ENCODE measurements at regions not wholly inside any gene's neighbourhood (a gene's known extent, or its start where the extent isn't known, plus 50 kb on each side); places are given as distances from the start of the nearest gene placed in this dataset.

DNA sequence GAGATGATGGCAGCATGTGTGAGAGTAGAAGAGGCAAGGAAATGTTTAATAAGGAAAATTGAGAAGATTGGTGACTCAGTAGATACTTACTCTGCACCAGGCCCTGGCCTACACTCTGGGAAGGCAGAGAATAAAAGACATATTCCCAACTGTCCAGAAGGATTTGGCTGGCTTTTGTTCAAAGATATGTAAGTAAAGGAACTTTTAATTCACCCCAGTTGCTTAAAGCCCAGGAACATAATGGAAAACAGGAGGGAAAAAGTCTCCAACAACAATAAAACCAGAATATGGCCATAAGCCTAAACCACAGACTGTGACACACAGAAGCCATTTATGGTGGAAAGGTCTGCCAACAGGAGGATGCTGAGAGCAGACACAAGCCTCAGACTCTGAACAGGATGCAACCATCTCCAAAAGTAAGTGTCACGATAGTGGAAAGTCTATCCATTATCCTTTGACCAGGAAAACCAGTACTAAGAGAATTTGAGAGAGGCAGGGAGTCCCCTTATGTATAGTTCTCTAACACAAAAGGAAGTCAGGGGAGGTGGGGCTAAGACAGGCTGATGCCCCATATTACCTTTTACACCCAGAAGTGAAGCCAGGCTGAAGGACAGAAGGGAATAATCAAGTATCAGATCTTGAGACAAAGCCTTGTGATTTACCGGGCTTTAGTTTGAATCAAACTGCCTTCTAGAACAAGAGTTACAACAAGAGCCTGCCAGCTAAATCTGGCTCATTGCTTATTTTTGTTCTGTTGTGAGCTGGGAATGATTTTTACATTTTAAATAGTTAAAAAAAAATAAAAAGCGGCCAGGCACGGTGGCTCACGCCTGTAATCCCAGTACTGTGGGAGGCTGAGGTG is 169.5 kb upstream of the STARD13 start:
- no peak for DNase-seq (ENCODE audit: extremely low spot score)
- TF ChIP-seq, protein P1, sequence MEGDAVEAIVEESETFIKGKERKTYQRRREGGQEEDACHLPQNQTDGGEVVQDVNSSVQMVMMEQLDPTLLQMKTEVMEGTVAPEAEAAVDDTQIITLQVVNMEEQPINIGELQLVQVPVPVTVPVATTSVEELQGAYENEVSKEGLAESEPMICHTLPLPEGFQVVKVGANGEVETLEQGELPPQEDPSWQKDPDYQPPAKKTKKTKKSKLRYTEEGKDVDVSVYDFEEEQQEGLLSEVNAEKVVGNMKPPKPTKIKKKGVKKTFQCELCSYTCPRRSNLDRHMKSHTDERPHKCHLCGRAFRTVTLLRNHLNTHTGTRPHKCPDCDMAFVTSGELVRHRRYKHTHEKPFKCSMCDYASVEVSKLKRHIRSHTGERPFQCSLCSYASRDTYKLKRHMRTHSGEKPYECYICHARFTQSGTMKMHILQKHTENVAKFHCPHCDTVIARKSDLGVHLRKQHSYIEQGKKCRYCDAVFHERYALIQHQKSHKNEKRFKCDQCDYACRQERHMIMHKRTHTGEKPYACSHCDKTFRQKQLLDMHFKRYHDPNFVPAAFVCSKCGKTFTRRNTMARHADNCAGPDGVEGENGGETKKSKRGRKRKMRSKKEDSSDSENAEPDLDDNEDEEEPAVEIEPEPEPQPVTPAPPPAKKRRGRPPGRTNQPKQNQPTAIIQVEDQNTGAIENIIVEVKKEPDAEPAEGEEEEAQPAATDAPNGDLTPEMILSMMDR (IDR thresholded peaks at IDR 0.05; ENCODE audit: control extremely low read depth, extremely low read depth, low read depth, missing control alignments): no peak
- CTCF ChIA-PET: interaction anchor here (0.9 kb wide), 1 partner anchor 33 kb away, joined by 3 read pairs; no protein-coding TSS in a partner anchor
- POLR2A ChIA-PET: no interaction called here

DNA sequence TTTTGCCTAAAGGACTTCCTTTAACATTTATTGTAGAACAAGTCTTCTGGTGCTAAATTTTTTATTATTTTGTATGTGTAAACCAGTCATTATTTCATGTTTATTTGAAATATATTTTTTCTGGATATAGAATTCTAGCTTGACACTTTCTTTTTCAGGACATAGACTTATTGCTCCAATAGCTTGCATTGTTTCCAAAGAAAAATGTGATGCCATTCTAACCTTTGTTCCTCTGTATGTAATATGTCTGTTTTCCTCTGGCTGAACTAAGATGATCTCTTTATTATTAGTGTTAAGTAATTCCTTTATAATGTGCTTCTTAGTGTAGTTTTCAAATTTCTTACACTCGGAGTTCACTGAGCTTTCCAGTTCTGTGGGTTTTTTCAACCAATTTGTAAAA is 174.1 kb upstream of the STARD13 start:
- TF ChIP-seq, protein P1 (IDR thresholded peaks at IDR 0.05; ENCODE audit: control extremely low read depth, extremely low read depth, low read depth, missing control alignments): no peak
- DNase-seq (ENCODE audit: extremely low spot score): no peak
- CTCF ChIA-PET: interaction anchor here (2.2 kb wide), 1 partner anchor 12 kb away, joined by 5 read pairs; no protein-coding TSS in a partner anchor
- POLR2A ChIA-PET: no interaction called here

DNA sequence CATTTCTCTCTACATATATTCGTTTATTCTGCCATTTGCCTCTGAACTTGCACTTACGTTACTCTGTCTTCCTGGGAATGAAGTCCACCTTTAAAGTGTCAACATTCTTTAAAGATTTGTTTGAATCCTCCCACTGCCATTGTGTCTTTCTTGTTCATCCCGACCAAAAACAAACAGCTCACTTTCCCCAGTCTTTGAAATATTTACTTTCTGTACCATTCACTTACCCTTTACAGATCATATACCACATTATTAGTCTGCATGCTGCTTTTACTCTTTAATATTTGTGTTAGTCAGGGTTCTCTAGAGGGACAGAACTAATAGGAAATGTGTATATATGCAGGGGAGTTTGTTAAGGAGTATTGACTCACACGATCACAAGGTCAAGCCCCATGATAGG is 176.6 kb upstream of the STARD13 start:
- TF ChIP-seq, protein P1 (IDR thresholded peaks at IDR 0.05; ENCODE audit: control extremely low read depth, extremely low read depth, low read depth, missing control alignments): no peak
- DNase-seq (ENCODE audit: extremely low spot score): no peak
- ChIA-PET CTCF (no interaction called here), POLR2A (no interaction called here)

DNA sequence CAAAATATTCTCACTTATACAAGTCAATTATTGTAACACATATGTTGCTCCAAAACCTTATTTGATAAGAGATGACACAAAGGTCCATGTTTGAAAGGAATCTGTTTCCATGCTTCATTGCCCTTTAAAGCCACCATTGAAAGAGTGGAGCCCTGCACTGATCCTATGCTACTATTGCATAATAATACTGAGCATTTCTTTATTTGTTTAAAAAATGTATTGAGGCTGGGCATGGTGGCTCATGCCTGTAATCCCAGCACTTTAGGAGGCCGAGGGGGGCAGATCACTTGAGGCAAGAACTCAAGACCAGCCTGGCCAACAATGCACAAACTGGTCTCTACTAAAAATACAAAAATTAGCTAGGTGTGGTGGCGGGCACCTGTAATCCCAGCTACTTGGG is 178.8 kb upstream of the STARD13 start:
- ChIA-PET POLR2A (no interaction called here), CTCF (no interaction called here)
- DNase-seq (ENCODE audit: extremely low spot score): no peak
- TF ChIP-seq, protein P1 (IDR thresholded peaks at IDR 0.05; ENCODE audit: control extremely low read depth, extremely low read depth, low read depth, missing control alignments): no peak

DNA sequence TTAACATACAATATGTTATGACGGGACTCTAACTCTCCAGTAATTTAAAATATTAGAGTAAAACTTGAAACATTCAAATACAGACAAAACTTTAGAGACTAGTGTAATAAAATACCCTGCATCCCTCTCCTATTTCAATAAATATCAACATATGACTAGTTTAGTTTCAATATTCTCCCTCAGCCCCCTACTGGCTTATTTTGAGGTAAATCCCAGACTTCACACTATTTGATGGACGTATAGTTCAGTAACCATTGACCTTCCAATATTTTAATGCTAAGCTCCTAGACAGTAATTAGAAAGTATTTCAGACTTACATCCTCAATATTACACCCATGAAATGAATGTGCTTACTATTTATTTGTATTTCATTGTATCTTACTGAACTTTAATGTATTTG is 180.7 kb upstream of the STARD13 start:
- TF ChIP-seq, protein P1 (IDR thresholded peaks at IDR 0.05; ENCODE audit: control extremely low read depth, extremely low read depth, low read depth, missing control alignments): no peak
- ChIA-PET CTCF (no interaction called here), POLR2A (no interaction called here)
- DNase-seq (ENCODE audit: extremely low spot score): no peak

DNA sequence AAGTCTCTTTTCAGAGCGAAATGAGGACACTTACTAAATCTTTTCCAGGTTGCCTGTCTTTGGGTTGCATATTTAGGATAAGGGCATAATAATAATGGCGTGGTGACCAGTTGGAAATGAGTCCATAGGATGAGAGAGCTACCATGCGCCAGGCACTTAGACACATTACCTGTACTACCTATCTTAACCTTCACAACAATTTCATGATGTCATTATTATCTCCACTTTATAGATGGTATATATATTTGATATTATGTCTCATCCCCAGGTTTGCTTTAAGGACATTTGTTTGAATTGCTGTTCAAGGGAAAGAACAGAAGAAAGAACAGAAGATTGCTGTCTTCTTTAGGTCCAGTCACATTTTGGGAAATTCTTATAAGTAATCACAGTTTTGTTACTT is 182.0 kb upstream of the STARD13 start:
- TF ChIP-seq, protein P1 (IDR thresholded peaks at IDR 0.05; ENCODE audit: control extremely low read depth, extremely low read depth, low read depth, missing control alignments): no peak
- no peak for DNase-seq (ENCODE audit: extremely low spot score)
- ChIA-PET CTCF (no interaction called here), POLR2A (no interaction called here)
